Sigmoid colon (tissue), 6 donors: ENCODE measurements at regions not wholly inside any gene's neighbourhood (a gene's known extent, or its start where the extent isn't known, plus 50 kb on each side); places are given as distances from the start of the nearest gene placed in this dataset.

Experiments
- DNase-seq: peaks from one replicate; pipeline ENCODE4 v3.0.0-alpha.2; 2019
- H3K27ac ChIP-seq, 4 donors: fragments of 200-600 bp; sonication (generic); one replicate each; pipeline ENCODE4 v1.5.1; 2016 to 2019; ENCODE audit warnings: mild to moderate bottlenecking in 1 of 4
- H3K27me3 ChIP-seq, 3 donors: fragments of 200-600 bp; sonication (generic); one replicate each; pipeline ENCODE4 v1.5.1; 2019; ENCODE audit warnings: mild to moderate bottlenecking in 1 of 3
- H3K36me3 ChIP-seq, 4 donors: fragments of 200-600 bp; sonication (generic); one replicate each; pipeline ENCODE4 v1.5.1; 2016 to 2019
- H3K4me1 ChIP-seq, 4 donors: fragments of 200-600 bp; sonication (generic); one replicate each; pipeline ENCODE4 v1.5.1; 2017 to 2019
- H3K4me3 ChIP-seq, 4 donors: fragments of 200-600 bp; sonication (generic); one replicate each; pipeline ENCODE4 v1.5.1; 2017 to 2019; ENCODE audit warnings: mild to moderate bottlenecking in 2 of 4, moderate library complexity in 1 of 4
- H3K9me3 ChIP-seq, 4 donors: fragments of 200-600 bp in 3 of 4; sonication (generic) in 3 of 4; one replicate each; pipeline versions ENCODE4 v1.5.1 to v1.6.1; 2013 to 2019
- CTCF ChIP-seq, 4 experiments: fragments of 450-650 bp in 3 of 4; fragments of 200-600 bp in 1 of 4; IDR thresholded peaks; one replicate each; pipeline ENCODE4 v1.5.1; 2016 to 2019; ENCODE audit warnings: antibody characterized with exemption in 4 of 4, mild to moderate bottlenecking in 3 of 4, moderate library complexity in 2 of 4
- EP300 ChIP-seq, 4 donors: sonication (generic); formaldehyde crosslinking; IDR thresholded peaks; one replicate each; pipeline ENCODE4 v1.6.1; 2017; ENCODE audit warnings: antibody characterized with exemption in 4 of 4
- POLR2A ChIP-seq, 2 donors: fragments of 450-650 bp; IDR thresholded peaks; one replicate each; pipeline ENCODE4 v1.6.1; 2016; ENCODE audit warnings: antibody characterized with exemption in 2 of 2, mild to moderate bottlenecking in 2 of 2, moderate library complexity in 2 of 2
- POLR2AphosphoS5 ChIP-seq, 4 donors: sonication (generic); formaldehyde crosslinking; IDR thresholded peaks; one replicate each; pipeline ENCODE4 v1.6.1; 2017; ENCODE audit warnings: antibody characterized with exemption in 4 of 4
- WGBS, 2 donors: extraction: QIAGEN DNeasy Blood & Tissue Kit; methylation state at CpG; one replicate each; pipeline ENCODE4 v1.1.7; 2013; 5-methylcytosine and 5-hydroxymethylcytosine counted together
- intact Hi-C: fragments of 100-400 bp; cut with DNase I; formaldehyde crosslinking; loops from one replicate; pipeline ENCODE4 v1.15.1; 2023
- donor health status: healthy with polysubstance abuse.
- donor health status: healthy.

GRCh38 chr21:41582866-41583265, 74.9 kb upstream of the TMPRSS2 start:
- intact Hi-C loops: no loop called here
- no peak for TF ChIP-seq POLR2AphosphoS5 (IDR thresholded peaks at IDR 0.05)
- no peak for TF ChIP-seq EP300 (IDR thresholded peaks at IDR 0.05)
- TF ChIP-seq CTCF (IDR thresholded peaks at IDR 0.05): no peak
- TF ChIP-seq POLR2A (IDR thresholded peaks at IDR 0.05): no peak
- H3K27ac ChIP-seq: no peak overlapping the region
- H3K4me1 ChIP-seq: no peaks in the 10 kb centered on the region
- no peak for DNase-seq
- no peaks in the 10 kb centered on the region for H3K36me3 ChIP-seq
- peaks cover 0 to 10% (median 4%) of the 10 kb centered on the region in 4 donors for H3K9me3 ChIP-seq
- 82 to 83% methylated on average over 7 of the region's 7 CpGs for WGBS, 2 donors
- no peaks in the 10 kb centered on the region for H3K27me3 ChIP-seq
- H3K4me3 ChIP-seq: no peak overlapping the region

GRCh38 chr21:41582298-41582840, 74.4 kb upstream of the TMPRSS2 start:
- no peak for DNase-seq
- WGBS, 2 donors: 82 to 86% methylated on average over 7 of the region's 7 CpGs
- no peaks in the 10 kb centered on the region for H3K27me3 ChIP-seq
- H3K27ac ChIP-seq: no peak overlapping the region
- H3K4me1 ChIP-seq: no peaks in the 10 kb centered on the region
- TF ChIP-seq EP300 (IDR thresholded peaks at IDR 0.05) (no peak), POLR2AphosphoS5 (IDR thresholded peaks at IDR 0.05) (no peak), CTCF (IDR thresholded peaks at IDR 0.05) (no peak), POLR2A (IDR thresholded peaks at IDR 0.05) (no peak)
- peaks cover 0 to 10% (median 6%) of the 10 kb centered on the region in 4 donors for H3K9me3 ChIP-seq
- no peak overlapping the region for H3K4me3 ChIP-seq
- intact Hi-C loops: no loop called here
- H3K36me3 ChIP-seq: no peaks in the 10 kb centered on the region

GRCh38 chr21:41581592-41582228, 73.8 kb upstream of the TMPRSS2 start:
- Histone ChIP-seq H3K4me1 (no peaks in the 10 kb centered on the region), H3K27me3 (no peaks in the 10 kb centered on the region), H3K36me3 (no peaks in the 10 kb centered on the region), H3K4me3 (no peak overlapping the region), H3K9me3 (peaks cover 0 to 10% (median 8%) of the 10 kb centered on the region in 4 donors), H3K27ac (no peak overlapping the region)
- intact Hi-C loops: no loop called here
- WGBS, 2 donors: 18 to 70% methylated on average over 16 of the region's 16 CpGs
- no peak for TF ChIP-seq EP300 (IDR thresholded peaks at IDR 0.05)
- TF ChIP-seq POLR2A (IDR thresholded peaks at IDR 0.05): no peak
- no peak for TF ChIP-seq POLR2AphosphoS5 (IDR thresholded peaks at IDR 0.05)
- no peak for TF ChIP-seq CTCF (IDR thresholded peaks at IDR 0.05)
- no peak for DNase-seq

- Histone ChIP-seq H3K27me3 (no peaks in the 10 kb centered on the region), H3K36me3 (no peaks in the 10 kb centered on the region), H3K9me3 (peaks cover 0 to 10% (median 9%) of the 10 kb centered on the region in 4 donors), H3K4me3 (no peak overlapping the region), H3K4me1 (no peaks in the 10 kb centered on the region), H3K27ac (no peak overlapping the region)
- TF ChIP-seq POLR2A (IDR thresholded peaks at IDR 0.05) (peak in 1 of 2 donors; percentile 39), EP300 (IDR thresholded peaks at IDR 0.05) (no peak)
- intact Hi-C loops: no loop called here
- WGBS, 2 donors: 18 to 64% methylated on average over 13 of the region's 13 CpGs
- no peak for DNase-seq
Observed at GRCh38 chr21:41580758-41581554, 73.0 kb upstream of the TMPRSS2 start.

GRCh38 chr21:41579692-41580091, 71.7 kb upstream of the TMPRSS2 start:
- TF ChIP-seq POLR2AphosphoS5 (IDR thresholded peaks at IDR 0.05) (no peak), EP300 (IDR thresholded peaks at IDR 0.05) (no peak), CTCF (IDR thresholded peaks at IDR 0.05) (no peak)
- intact Hi-C loops: no loop called here

More at GRCh38 chr21:41579692-41580091, 71.7 kb upstream of the TMPRSS2 start:
- Histone ChIP-seq H3K36me3 (no peaks in the 10 kb centered on the region), H3K27me3 (no peaks in the 10 kb centered on the region), H3K9me3 (peaks cover 0 to 10% (median 9%) of the 10 kb centered on the region in 4 donors), H3K4me1 (no peaks in the 10 kb centered on the region), H3K4me3 (no peak overlapping the region), H3K27ac (peak overlapping the region in 1 of 4 donors; percentile 8)
- DNase-seq: no peak
- 16 to 69% methylated on average over 4 of the region's 4 CpGs for WGBS, 2 donors
